ENCODE measurements at regions not wholly inside any gene's neighbourhood (a gene's known extent, or its start where the extent isn't known, plus 50 kb on each side); places are given as distances from the start of the nearest gene placed in this dataset.

DNA sequence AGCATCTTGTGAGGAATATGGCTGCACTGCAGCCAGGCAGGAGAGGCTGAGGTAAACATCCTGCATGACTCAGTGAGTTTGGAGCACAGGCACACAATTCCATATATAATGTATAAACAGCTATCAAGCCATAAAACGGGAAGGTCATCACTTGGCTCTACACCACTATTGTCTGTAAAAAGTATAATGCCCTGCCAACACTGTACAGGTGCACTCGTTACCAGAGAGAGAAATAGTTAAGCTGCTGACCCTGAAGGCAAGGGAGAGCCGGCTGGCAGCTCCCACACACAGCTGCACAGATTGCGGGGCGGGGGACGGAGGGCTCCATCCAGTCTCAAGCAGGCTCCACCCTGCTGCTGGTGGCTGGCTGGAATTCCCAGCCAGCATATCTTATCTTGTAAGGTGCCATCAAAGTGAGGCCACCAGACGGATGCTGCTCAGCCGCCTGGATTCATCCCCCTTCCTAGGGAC is 668.1 kb downstream of the SLITRK5 start:
- TF ChIP-seq, protein P1, sequence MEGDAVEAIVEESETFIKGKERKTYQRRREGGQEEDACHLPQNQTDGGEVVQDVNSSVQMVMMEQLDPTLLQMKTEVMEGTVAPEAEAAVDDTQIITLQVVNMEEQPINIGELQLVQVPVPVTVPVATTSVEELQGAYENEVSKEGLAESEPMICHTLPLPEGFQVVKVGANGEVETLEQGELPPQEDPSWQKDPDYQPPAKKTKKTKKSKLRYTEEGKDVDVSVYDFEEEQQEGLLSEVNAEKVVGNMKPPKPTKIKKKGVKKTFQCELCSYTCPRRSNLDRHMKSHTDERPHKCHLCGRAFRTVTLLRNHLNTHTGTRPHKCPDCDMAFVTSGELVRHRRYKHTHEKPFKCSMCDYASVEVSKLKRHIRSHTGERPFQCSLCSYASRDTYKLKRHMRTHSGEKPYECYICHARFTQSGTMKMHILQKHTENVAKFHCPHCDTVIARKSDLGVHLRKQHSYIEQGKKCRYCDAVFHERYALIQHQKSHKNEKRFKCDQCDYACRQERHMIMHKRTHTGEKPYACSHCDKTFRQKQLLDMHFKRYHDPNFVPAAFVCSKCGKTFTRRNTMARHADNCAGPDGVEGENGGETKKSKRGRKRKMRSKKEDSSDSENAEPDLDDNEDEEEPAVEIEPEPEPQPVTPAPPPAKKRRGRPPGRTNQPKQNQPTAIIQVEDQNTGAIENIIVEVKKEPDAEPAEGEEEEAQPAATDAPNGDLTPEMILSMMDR (IDR thresholded peaks at IDR 0.05) = no peak
- TF ChIP-seq POLR2A (IDR thresholded peaks at IDR 0.05) = no peak
- peak in 1 of 3 donors; percentile 17 for TF ChIP-seq POLR2AphosphoS5 (IDR thresholded peaks at IDR 0.05)
